H9 (cell line): ENCODE measurements at regions not wholly inside any gene's neighbourhood (a gene's known extent, or its start where the extent isn't known, plus 50 kb on each side); places are given as distances from the start of the nearest gene placed in this dataset.

Experiments used
- DNase-seq: peaks from one replicate; pipeline ENCODE4 v3.0.0-alpha.2; 2017
- H2AFZ ChIP-seq: one replicate; pipeline ENCODE4 v1.6.1; 2013; ENCODE audit warnings: mild to moderate bottlenecking, low read length, control low read depth, moderate library complexity
- H2AK5ac ChIP-seq: 2 replicates; pipeline ENCODE4 v1.6.1; 2013; ENCODE audit warnings: low read length, control low read depth, mixed read lengths; ENCODE audit not compliant: insufficient read length
- H2BK120ac ChIP-seq: one replicate; pipeline ENCODE4 v1.6.1; 2013; ENCODE audit warnings: low read depth, mild to moderate bottlenecking, low read length, control low read depth, inconsistent platforms; ENCODE audit not compliant: poor library complexity, severe bottlenecking
- H2BK12ac ChIP-seq: 2 replicates; pipeline ENCODE4 v1.6.1; 2013; ENCODE audit warnings: low read length, control low read depth, mixed read lengths, low read depth; ENCODE audit not compliant: insufficient read length
- H2BK15ac ChIP-seq: 2 replicates; pipeline ENCODE4 v1.6.1; 2013; ENCODE audit warnings: low read depth, low read length, control low read depth
- H2BK20ac ChIP-seq: one replicate; pipeline ENCODE4 v1.6.1; 2013; ENCODE audit warnings: low read depth, mild to moderate bottlenecking, low read length, control low read depth, inconsistent platforms; ENCODE audit not compliant: poor library complexity, severe bottlenecking
- H2BK5ac ChIP-seq: 2 replicates; pipeline ENCODE4 v1.6.1; 2013; ENCODE audit warnings: low read length, control low read depth, mixed read lengths; ENCODE audit not compliant: insufficient read length
- H3K14ac ChIP-seq: 2 replicates; pipeline ENCODE4 v1.6.1; 2013; ENCODE audit warnings: low read length, control low read depth; ENCODE audit not compliant: insufficient read depth
- H3K18ac ChIP-seq: 2 replicates; pipeline ENCODE4 v1.6.1; 2013; ENCODE audit warnings: low read depth, mild to moderate bottlenecking, mixed read lengths, low read length, control low read depth; ENCODE audit not compliant: insufficient read length
- H3K23ac ChIP-seq: 2 replicates; pipeline ENCODE4 v1.6.1; 2013; ENCODE audit warnings: low read length, control low read depth, mixed read lengths, low read depth; ENCODE audit not compliant: insufficient read length
- H3K23me2 ChIP-seq: 2 replicates; pipeline ENCODE4 v1.6.1; 2013; ENCODE audit warnings: low read depth, mild to moderate bottlenecking, mixed read lengths, low read length, control low read depth; ENCODE audit not compliant: insufficient read length, poor library complexity, severe bottlenecking
- H3K27ac ChIP-seq: 2 replicates; pipeline ENCODE4 v1.5.1; 2013; ENCODE audit warnings: low read length, control low read depth, mixed read lengths, low read depth; ENCODE audit not compliant: insufficient read length
- H3K27me3 ChIP-seq: 2 replicates; pipeline ENCODE4 v1.6.1; 2013; ENCODE audit warnings: low read length, control low read depth, inconsistent platforms; ENCODE audit not compliant: insufficient read depth
- H3K4ac ChIP-seq: 2 replicates; pipeline ENCODE4 v1.6.1; 2013; ENCODE audit warnings: low read depth, mild to moderate bottlenecking, control low read depth, inconsistent platforms, low read length, moderate library complexity
- H3K4me1 ChIP-seq: 2 replicates; pipeline ENCODE4 v1.6.1; 2013; ENCODE audit warnings: low read length, control low read depth, inconsistent platforms; ENCODE audit not compliant: insufficient read depth
- H3K4me2 ChIP-seq: 2 replicates; pipeline ENCODE4 v1.6.1; 2013; ENCODE audit warnings: low read length, control low read depth, mixed read lengths; ENCODE audit not compliant: insufficient read length, insufficient read depth
- H3K56ac ChIP-seq: 2 replicates; pipeline ENCODE4 v1.6.1; 2013; ENCODE audit warnings: low read depth, mild to moderate bottlenecking, mixed read lengths, low read length, control low read depth; ENCODE audit not compliant: insufficient read length
- H3K79me1 ChIP-seq: 2 replicates; pipeline ENCODE4 v1.6.1; 2013; ENCODE audit warnings: low read depth, mild to moderate bottlenecking, moderate library complexity, low read length, control low read depth, inconsistent platforms; ENCODE audit not compliant: insufficient read depth, poor library complexity, severe bottlenecking
- H3K79me2 ChIP-seq: 2 replicates; pipeline ENCODE4 v1.6.1; 2013; ENCODE audit warnings: low read length, control low read depth, inconsistent platforms; ENCODE audit not compliant: insufficient read depth
- H3K9ac ChIP-seq: 2 replicates; pipeline ENCODE4 v1.6.1; 2013; ENCODE audit warnings: low read length, control low read depth, mixed read lengths; ENCODE audit not compliant: insufficient read length; ENCODE audit errors: extremely low read depth
- H3K9me3 ChIP-seq: one replicate; pipeline ENCODE4 v1.6.1; 2013; ENCODE audit warnings: low read depth, low read length, inconsistent platforms; ENCODE audit not compliant: control insufficient read depth
- H3T11ph ChIP-seq: one replicate; pipeline ENCODE4 v1.6.1; 2013; ENCODE audit warnings: mild to moderate bottlenecking, low read length, control low read depth, inconsistent platforms
- H4K20me1 ChIP-seq: one replicate; pipeline ENCODE4 v1.6.1; 2013; ENCODE audit not compliant: control insufficient read depth, insufficient read length, insufficient read depth
- H4K5ac ChIP-seq: 2 replicates; pipeline ENCODE4 v1.6.1; 2013; ENCODE audit warnings: low read depth, mild to moderate bottlenecking, mixed read lengths, low read length, control low read depth; ENCODE audit not compliant: insufficient read length
- H4K8ac ChIP-seq: replicated peaks from 2 replicates; pipeline ENCODE4 v1.6.1; 2013; ENCODE audit warnings: low read length, control low read depth, mixed read lengths, low read depth; ENCODE audit not compliant: insufficient read length
- H4K91ac ChIP-seq: 2 replicates; pipeline ENCODE4 v1.6.1; 2013; ENCODE audit warnings: low read depth, mild to moderate bottlenecking, moderate library complexity, mixed read lengths, low read length, control low read depth; ENCODE audit not compliant: insufficient read length
- H3K27ac Mint-ChIP-seq, 3 experiments: 2 replicates in 2 of 3; 3 replicates in 1 of 3; pipeline ENCODE4 v1.8.0; 2020 to 2021; ENCODE audit warnings: mixed read lengths in 3 of 3, mild to moderate bottlenecking in 1 of 3, moderate library complexity in 1 of 3
- H3K27me3 Mint-ChIP-seq: 2 replicates; pipeline ENCODE4 v1.8.0; 2021; ENCODE audit warnings: low read depth, mild to moderate bottlenecking, moderate library complexity, mixed read lengths
- H3K36me3 Mint-ChIP-seq, 3 experiments: 2 replicates in 2 of 3; 3 replicates in 1 of 3; pipeline ENCODE4 v1.8.0; 2020 to 2021; ENCODE audit warnings: low read depth in 3 of 3, mixed read lengths in 3 of 3; ENCODE audit not compliant: insufficient read depth in 1 of 3
- H3K4me1 Mint-ChIP-seq, 2 experiments: 2 replicates each; pipeline ENCODE4 v1.8.0; 2020; ENCODE audit warnings: mixed read lengths in 2 of 2
- H3K4me3 Mint-ChIP-seq, 2 experiments: 2 replicates in 1 of 2; 3 replicates in 1 of 2; pipeline ENCODE4 v1.8.0; 2020 to 2021; ENCODE audit warnings: mild to moderate bottlenecking in 2 of 2, mixed read lengths in 2 of 2, moderate library complexity in 1 of 2
- H3K9me3 Mint-ChIP-seq, 2 experiments: 2 replicates in 1 of 2; 3 replicates in 1 of 2; pipeline ENCODE4 v1.8.0; 2020; ENCODE audit warnings: mild to moderate bottlenecking in 2 of 2, mixed read lengths in 2 of 2, moderate library complexity in 1 of 2
- WGBS: extraction: QIAGEN DNeasy Blood & Tissue Kit; methylation state at CpG from one replicate; pipeline ENCODE4 v1.1.7; 2013; ENCODE audit warnings: missing lambda C conversion rate, low lambda C conversion rate, mixed read lengths; ENCODE audit not compliant: insufficient read length; ENCODE audit errors: extremely low coverage; 5-methylcytosine and 5-hydroxymethylcytosine counted together
- TF ChIP-seq, protein P1 (sequence below): fragments of 200-600 bp; sonication (generic); conservative IDR thresholded peaks from 3 replicates; pipeline ENCODE4 v1.8.0; 2021; ENCODE audit warnings: antibody characterized with exemption, mild to moderate bottlenecking

DNA sequence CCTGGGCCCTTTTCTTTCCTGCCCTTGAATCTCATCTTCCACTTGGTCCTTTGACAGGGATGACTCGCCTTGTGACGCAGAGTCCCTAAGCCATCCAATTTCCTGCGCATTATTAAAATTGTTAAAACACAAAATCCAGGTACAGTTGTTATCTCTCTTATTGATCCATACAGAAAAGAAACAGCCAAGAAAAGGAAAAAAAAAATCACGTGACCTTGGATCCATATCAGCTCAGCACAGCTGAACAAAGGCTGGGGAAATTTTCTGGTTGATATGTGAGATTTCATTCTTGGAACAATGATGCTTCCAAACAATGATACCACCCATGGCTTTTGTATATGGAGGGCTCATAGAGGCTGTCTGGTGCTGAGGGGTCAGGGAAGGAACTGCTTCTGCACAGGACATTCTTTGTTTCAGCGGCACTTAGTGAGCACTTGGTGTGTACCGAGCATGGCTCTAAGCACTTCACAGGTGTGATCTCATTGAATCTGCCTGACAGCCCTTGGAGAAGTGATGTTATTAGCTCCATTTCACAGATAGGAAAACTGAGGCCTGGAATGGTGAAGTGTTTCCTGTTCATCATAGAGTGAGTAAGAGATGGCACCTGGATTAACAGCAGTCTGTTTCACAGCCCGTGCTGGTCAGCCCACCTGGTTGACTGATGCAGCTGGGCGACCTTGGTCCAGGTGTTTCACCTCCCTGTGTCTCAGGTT is 155.0 kb upstream of the SULF2 start:
- Histone ChIP-seq H3K14ac (no peak overlapping the region), H4K8ac (no peak overlapping the region), H2AFZ (no peak overlapping the region), H2BK120ac (no peak overlapping the region), H3K27me3 (no peaks in the 10 kb centered on the region), H2BK12ac (no peak overlapping the region), H2BK15ac (no peak overlapping the region), H3K79me1 (no peaks in the 10 kb centered on the region), H4K91ac (no peak overlapping the region), H2BK20ac (no peak overlapping the region), H4K20me1 (no peaks in the 10 kb centered on the region), H3K18ac (no peak overlapping the region), H2AK5ac (no peak overlapping the region), H3K9me3 (no peaks in the 10 kb centered on the region), H3K23ac (no peak overlapping the region), H3K27ac (no peak overlapping the region), H3K23me2 (no peaks in the 10 kb centered on the region), H2BK5ac (no peak overlapping the region), H3T11ph (no peak overlapping the region), H3K9ac (no peak overlapping the region), H4K5ac (no peak overlapping the region), H3K4me2 (no peak overlapping the region), H3K4ac (no peak overlapping the region), H3K56ac (no peak overlapping the region), H3K79me2 (no peaks in the 10 kb centered on the region), H3K4me1 (no peaks in the 10 kb centered on the region)
- Mint-ChIP-seq H3K27ac (no peak overlapping the region), H3K36me3 (no peaks in the 10 kb centered on the region), H3K9me3 (no peaks in the 10 kb centered on the region), H3K4me3 (no peak overlapping the region), H3K27me3 (peaks cover 3% of the 10 kb centered on the region; the same call in 1 of the 2 replicates), H3K4me1 (peaks cover 0 to 5% of the 10 kb centered on the region in 2 experiments; a peak in 2 of 4 replicates)
- WGBS: no CpG with 5 or more reads among the region's 8 CpGs
- DNase-seq: no peak
- TF ChIP-seq, protein P1, sequence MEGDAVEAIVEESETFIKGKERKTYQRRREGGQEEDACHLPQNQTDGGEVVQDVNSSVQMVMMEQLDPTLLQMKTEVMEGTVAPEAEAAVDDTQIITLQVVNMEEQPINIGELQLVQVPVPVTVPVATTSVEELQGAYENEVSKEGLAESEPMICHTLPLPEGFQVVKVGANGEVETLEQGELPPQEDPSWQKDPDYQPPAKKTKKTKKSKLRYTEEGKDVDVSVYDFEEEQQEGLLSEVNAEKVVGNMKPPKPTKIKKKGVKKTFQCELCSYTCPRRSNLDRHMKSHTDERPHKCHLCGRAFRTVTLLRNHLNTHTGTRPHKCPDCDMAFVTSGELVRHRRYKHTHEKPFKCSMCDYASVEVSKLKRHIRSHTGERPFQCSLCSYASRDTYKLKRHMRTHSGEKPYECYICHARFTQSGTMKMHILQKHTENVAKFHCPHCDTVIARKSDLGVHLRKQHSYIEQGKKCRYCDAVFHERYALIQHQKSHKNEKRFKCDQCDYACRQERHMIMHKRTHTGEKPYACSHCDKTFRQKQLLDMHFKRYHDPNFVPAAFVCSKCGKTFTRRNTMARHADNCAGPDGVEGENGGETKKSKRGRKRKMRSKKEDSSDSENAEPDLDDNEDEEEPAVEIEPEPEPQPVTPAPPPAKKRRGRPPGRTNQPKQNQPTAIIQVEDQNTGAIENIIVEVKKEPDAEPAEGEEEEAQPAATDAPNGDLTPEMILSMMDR: no peak
